ENCODE measurements at regions not wholly inside any gene's neighbourhood (a gene's known extent, or its start where the extent isn't known, plus 50 kb on each side); places are given as distances from the start of the nearest gene placed in this dataset.
"Not testable (repeated sequence)": the region's sequence is repeated elsewhere in the genome, so short reads cannot be mapped to it uniquely, and the experiment has no call there.

DNA sequence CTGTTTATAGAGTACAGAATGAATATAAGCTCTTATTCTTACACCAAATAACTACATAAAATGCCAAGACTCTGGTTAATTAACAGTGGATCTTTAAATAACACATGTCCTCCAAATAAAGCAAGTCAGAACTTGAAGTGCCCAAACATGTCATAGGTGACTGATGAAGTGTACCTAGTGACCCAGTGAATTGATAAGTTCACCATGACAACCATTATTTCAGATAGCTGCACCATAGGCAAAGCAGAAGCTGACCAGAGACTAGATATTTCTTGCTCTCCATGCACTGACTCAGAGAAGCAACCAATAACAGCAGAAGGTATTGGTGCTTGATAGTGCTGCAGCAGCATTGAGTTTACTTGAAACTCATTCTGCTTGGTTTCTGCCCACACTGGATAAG is 192.1 kb downstream of the DUSP10 start:
- FAIRE-seq, result no peak
- BruUV-seq (replicated peaks), result no TSS peak
- Histone ChIP-seq H3K4me3 (replicated peaks in 1 of 3; ENCODE audit: insufficient read depth in 1 of 3, low read depth in 1 of 3, low read length in 3 of 3) (no peak overlapping the region), H3K79me2 (ENCODE audit: control insufficient read depth, insufficient read depth, low read length) (no peaks in the 10 kb centered on the region), H4K20me1 (replicated peaks; ENCODE audit: control insufficient read depth, extremely low read depth, insufficient read depth, low read length) (no peaks in the 10 kb centered on the region), H2AFZ (ENCODE audit: low read depth, low read length) (no peak overlapping the region), H3K9ac (replicated peaks; ENCODE audit: extremely low read depth, insufficient read depth, low read length) (no peak overlapping the region), H3K4me2 (ENCODE audit: insufficient read depth, low read length) (no peak overlapping the region), H3K9me3 (replicated peaks; ENCODE audit: control insufficient read depth, insufficient read depth, low read length) (no peaks in the 10 kb centered on the region), H3K27me3 (ENCODE audit: control insufficient read depth in 2 of 2, insufficient read depth in 2 of 2, low read length in 2 of 2) (no peaks in the 10 kb centered on the region), H3K4me1 (ENCODE audit: control insufficient read depth, extremely low read depth, insufficient read depth, low read length) (no peaks in the 10 kb centered on the region), H3K36me3 (ENCODE audit: control insufficient read depth in 2 of 2, extremely low read depth in 1 of 2, insufficient read depth in 2 of 2, low read length in 2 of 2) (no peaks in the 10 kb centered on the region), H3K27ac (ENCODE audit: insufficient read depth, low read depth, low read length) (no peak overlapping the region), H3K9me1 (replicated peaks; ENCODE audit: control insufficient read depth, extremely low read depth, insufficient read depth, low read length) (no peaks in the 10 kb centered on the region)
- CTCF ChIA-PET, result no interaction called here
- DNase-seq (ENCODE audit: low read depth, low spot score), result no peak
- TF ChIP-seq FOS (IDR thresholded peaks at IDR 0.05; ENCODE audit: borderline replicate concordance, insufficient read depth, low read length), result no peak
- no peak for TF ChIP-seq POLR2A (IDR thresholded peaks at IDR 0.05; ENCODE audit: low read depth, low read length)
- TF ChIP-seq MYC (IDR thresholded peaks at IDR 0.05; ENCODE audit: low read depth, low read length), result no peak
- no peak for TF ChIP-seq GATA2 (IDR thresholded peaks at IDR 0.05; ENCODE audit: insufficient read depth, insufficient read length, low read depth, low read length)
- TF ChIP-seq CTCF (IDR thresholded peaks at IDR 0.05; ENCODE audit: extremely low read depth in 1 of 2, insufficient read depth in 1 of 2, low read depth in 1 of 2, low read length in 2 of 2), result no peak
- TF ChIP-seq JUN (IDR thresholded peaks at IDR 0.05; ENCODE audit: borderline replicate concordance, insufficient read depth, insufficient read length, low read depth), result no peak
- no peak for TF ChIP-seq MAX (IDR thresholded peaks at IDR 0.05; ENCODE audit: insufficient read depth, insufficient read length)
- TF ChIP-seq POLR2AphosphoS5 (IDR thresholded peaks at IDR 0.05; ENCODE audit: insufficient read depth, low read depth, low read length), result no peak
- TF ChIP-seq EZH2 (IDR thresholded peaks at IDR 0.05; ENCODE audit: borderline replicate concordance, low read depth, low read length, severe bottlenecking), result no peak
- dilution Hi-C loops (cut with MboI; ENCODE audit: extremely low pct_ligation_motif_present, low sequenced_read_pairs) (no loop called here), intact Hi-C loops (cut with micrococcal nuclease) (no loop called here)
- POLR2A ChIA-PET, result no interaction called here

- BruUV-seq (replicated peaks); DNase-seq (ENCODE audit: low read depth, low spot score); H3K9ac ChIP-seq (replicated peaks; ENCODE audit: extremely low read depth, insufficient read depth, low read length); CTCF ChIA-PET; H4K20me1 ChIP-seq (replicated peaks; ENCODE audit: control insufficient read depth, extremely low read depth, insufficient read depth, low read length); intact Hi-C loops (cut with micrococcal nuclease); H3K4me3 ChIP-seq (replicated peaks in 1 of 3; ENCODE audit: insufficient read depth in 1 of 3, low read depth in 1 of 3, low read length in 3 of 3); H3K9me1 ChIP-seq (replicated peaks; ENCODE audit: control insufficient read depth, extremely low read depth, insufficient read depth, low read length); H2AFZ ChIP-seq (ENCODE audit: low read depth, low read length); POLR2A ChIA-PET; H3K4me1 ChIP-seq (ENCODE audit: control insufficient read depth, extremely low read depth, insufficient read depth, low read length); dilution Hi-C loops (cut with MboI; ENCODE audit: extremely low pct_ligation_motif_present, low sequenced_read_pairs); H3K79me2 ChIP-seq (ENCODE audit: control insufficient read depth, insufficient read depth, low read length); H3K27ac ChIP-seq (ENCODE audit: insufficient read depth, low read depth, low read length); H3K36me3 ChIP-seq (ENCODE audit: control insufficient read depth in 2 of 2, extremely low read depth in 1 of 2, insufficient read depth in 2 of 2, low read length in 2 of 2); H3K9me3 ChIP-seq (replicated peaks; ENCODE audit: control insufficient read depth, insufficient read depth, low read length); H3K4me2 ChIP-seq (ENCODE audit: insufficient read depth, low read length); H3K27me3 ChIP-seq (ENCODE audit: control insufficient read depth in 2 of 2, insufficient read depth in 2 of 2, low read length in 2 of 2); FAIRE-seq: not testable (repeated sequence)
Measured at GRCh38 chr1:221552792-221553191, 189.1 kb downstream of the DUSP10 start.
